ENCODE measurements at regions not wholly inside any gene's neighbourhood (a gene's known extent, or its start where the extent isn't known, plus 50 kb on each side); places are given as distances from the start of the nearest gene placed in this dataset.

- DNase-seq = no peak
These were observed 224.3 kb upstream of the IGFBP3 start for GRCh38 chr7:46145412-46145811.

- no peak for DNase-seq
These were observed 223.2 kb upstream of the IGFBP3 start for GRCh38 chr7:46143949-46144917.

- no peak for DNase-seq
These were observed 222.3 kb upstream of the IGFBP3 start for GRCh38 chr7:46143421-46143820.

- DNase-seq = no peak
These were observed 218.0 kb upstream of the IGFBP3 start for GRCh38 chr7:46139079-46139478.

GRCh38 chr7:46137725-46138124, 216.7 kb upstream of the IGFBP3 start:
- DNase-seq = no peak

GRCh38 chr7:46135557-46135956, 214.5 kb upstream of the IGFBP3 start:
- DNase-seq = no peak

- DNase-seq = no peak
These were observed 213.7 kb upstream of the IGFBP3 start for GRCh38 chr7:46134795-46135194.

- DNase-seq = no peak
These were observed 213.3 kb upstream of the IGFBP3 start for GRCh38 chr7:46134385-46134784.

- DNase-seq = no peak
These were observed 212.7 kb upstream of the IGFBP3 start for GRCh38 chr7:46133751-46134150.

GRCh38 chr7:46133072-46133471, 212.0 kb upstream of the IGFBP3 start:
- no peak for DNase-seq

GRCh38 chr7:46131916-46132795, 211.1 kb upstream of the IGFBP3 start:
- no peak for DNase-seq

GRCh38 chr7:46129831-46130230, 208.8 kb upstream of the IGFBP3 start:
- DNase-seq = no peak

- DNase-seq = no peak
These were observed 206.7 kb upstream of the IGFBP3 start for GRCh38 chr7:46127814-46128213.

- no peak for DNase-seq
These were observed 205.7 kb upstream of the IGFBP3 start for GRCh38 chr7:46126675-46127300.

- DNase-seq = no peak
These were observed 202.8 kb upstream of the IGFBP3 start for GRCh38 chr7:46123756-46124343.

GRCh38 chr7:46115410-46115809, 194.3 kb upstream of the IGFBP3 start:
- no peak for DNase-seq

- no peak for DNase-seq
These were observed 188.4 kb upstream of the IGFBP3 start for GRCh38 chr7:46109437-46109836.

GRCh38 chr7:46108272-46108671, 187.2 kb upstream of the IGFBP3 start:
- DNase-seq = no peak

GRCh38 chr7:46107610-46108217, 186.6 kb upstream of the IGFBP3 start:
- DNase-seq = no peak

- no peak for DNase-seq
These were observed 179.4 kb upstream of the IGFBP3 start for GRCh38 chr7:46100521-46100920.

GRCh38 chr7:46099076-46099475, 178.0 kb upstream of the IGFBP3 start:
- DNase-seq = no peak

- no peak for DNase-seq
These were observed 170.0 kb upstream of the IGFBP3 start for GRCh38 chr7:46091071-46091470.

Data from CD4-positive, alpha-beta T cell treated with Interferon alpha-2 for 1 hour (primary cell).